ENCODE measurements at regions not wholly inside any gene's neighbourhood (a gene's known extent, or its start where the extent isn't known, plus 50 kb on each side); places are given as distances from the start of the nearest gene placed in this dataset.

DNA sequence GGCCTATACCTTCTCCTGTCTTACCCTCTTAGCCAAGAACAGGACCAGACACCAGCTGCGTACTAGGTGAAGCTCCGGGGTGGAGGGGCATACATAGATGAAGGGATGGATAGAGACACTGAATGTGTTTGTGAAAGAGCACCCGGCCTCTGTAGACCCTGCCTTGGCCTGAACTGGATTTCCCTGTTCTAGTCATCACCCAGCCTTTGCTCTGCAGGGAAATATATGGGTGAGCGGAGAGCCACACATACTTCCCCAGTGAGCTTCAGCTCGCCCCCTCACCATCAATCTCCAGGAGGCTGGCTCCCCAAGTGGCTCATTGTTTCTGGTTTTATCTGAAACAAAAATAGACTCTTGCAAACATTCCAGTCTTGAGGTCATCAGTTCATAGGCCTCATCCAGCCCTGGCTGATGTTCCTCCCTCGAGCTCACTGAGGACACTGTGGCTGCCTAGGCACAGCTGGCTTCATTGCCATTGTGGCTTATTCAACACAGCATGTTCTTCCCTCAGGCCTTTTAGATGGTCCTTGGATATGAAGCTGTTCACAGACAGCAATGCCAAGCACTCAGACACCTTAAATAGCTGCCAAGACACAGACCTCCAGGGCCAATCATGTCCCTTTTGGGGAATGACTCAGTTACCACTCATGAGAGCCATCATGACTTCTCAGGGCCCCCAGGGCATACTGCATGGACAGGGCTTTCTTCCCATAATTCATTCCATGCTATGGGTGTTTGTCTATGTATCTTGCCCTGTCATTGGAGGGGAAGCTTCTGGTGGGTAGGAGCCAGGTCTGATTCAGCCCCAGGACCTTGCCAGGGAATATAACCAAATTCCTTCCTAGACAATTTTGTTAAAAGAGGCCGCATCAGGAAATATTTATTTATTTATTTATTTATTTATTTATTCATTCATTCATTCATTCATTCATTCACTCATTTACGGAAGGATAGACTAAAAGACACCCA is 82.4 kb downstream of the TTC32 start:
- no peak overlapping the region for H3K27ac ChIP-seq
- TF ChIP-seq, protein P1, sequence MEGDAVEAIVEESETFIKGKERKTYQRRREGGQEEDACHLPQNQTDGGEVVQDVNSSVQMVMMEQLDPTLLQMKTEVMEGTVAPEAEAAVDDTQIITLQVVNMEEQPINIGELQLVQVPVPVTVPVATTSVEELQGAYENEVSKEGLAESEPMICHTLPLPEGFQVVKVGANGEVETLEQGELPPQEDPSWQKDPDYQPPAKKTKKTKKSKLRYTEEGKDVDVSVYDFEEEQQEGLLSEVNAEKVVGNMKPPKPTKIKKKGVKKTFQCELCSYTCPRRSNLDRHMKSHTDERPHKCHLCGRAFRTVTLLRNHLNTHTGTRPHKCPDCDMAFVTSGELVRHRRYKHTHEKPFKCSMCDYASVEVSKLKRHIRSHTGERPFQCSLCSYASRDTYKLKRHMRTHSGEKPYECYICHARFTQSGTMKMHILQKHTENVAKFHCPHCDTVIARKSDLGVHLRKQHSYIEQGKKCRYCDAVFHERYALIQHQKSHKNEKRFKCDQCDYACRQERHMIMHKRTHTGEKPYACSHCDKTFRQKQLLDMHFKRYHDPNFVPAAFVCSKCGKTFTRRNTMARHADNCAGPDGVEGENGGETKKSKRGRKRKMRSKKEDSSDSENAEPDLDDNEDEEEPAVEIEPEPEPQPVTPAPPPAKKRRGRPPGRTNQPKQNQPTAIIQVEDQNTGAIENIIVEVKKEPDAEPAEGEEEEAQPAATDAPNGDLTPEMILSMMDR (conservative IDR thresholded peaks at IDR 0.05): no peak

DNA sequence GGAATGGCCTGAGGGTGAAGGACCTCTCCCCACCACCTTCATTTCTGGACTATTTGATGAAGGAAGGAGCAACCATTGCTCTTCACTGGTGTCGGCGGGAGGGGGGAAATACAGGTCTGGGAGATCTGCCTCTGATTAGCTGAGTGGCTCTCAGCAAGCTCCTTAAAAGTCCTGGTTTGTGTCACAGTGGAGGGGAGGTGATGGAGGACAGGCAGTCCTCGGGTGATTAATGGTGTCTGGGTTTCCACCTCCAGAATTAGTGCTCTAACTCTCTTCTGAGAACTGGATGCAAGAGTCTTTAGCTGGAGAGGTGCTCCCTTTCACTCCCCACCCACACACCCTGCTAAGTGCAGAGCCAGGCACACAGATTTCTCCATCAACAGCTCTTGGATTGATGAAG is 83.2 kb downstream of the TTC32 start:
- H3K27ac ChIP-seq: no peak overlapping the region
- TF ChIP-seq, protein P1 (conservative IDR thresholded peaks at IDR 0.05): no peak

DNA sequence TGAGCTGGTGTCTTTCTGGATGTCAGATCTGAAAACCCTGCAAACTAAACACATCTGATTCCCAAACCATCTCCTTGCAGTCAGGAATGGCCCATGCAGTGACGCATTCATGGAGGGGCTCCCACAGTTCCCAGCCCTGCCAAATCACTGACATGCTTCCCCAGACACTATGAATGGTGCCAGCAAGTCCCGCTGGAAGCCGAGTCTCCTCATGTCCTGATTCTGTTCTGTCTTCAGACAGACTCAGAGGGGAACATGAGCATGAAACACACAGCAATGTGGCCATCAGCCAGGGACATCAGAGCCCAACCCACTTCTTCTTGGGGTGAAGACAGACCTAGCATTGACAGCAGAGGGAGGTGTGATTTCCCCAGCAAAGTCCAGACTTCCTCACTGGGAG is 83.7 kb downstream of the TTC32 start:
- no peak overlapping the region for H3K27ac ChIP-seq
- TF ChIP-seq, protein P1 (conservative IDR thresholded peaks at IDR 0.05): no peak

DNA sequence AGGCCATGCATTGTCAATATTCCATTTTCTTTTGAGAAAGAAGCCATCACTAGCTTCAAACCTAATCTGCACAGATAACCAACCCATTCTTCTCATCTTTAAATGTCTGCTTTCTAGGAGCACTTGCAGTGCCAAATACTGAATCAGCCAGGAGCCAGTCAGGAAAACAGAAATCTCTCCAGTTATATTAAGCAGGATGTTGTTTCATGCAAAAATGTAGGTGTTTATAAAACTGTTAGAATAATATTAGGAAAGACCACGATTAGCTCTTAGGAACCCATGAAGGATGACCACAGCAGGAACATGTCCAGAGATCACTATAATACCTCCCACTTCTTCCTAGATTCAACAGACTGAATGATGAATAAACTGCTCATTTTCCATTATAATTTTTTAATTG is 86.0 kb downstream of the TTC32 start:
- H3K27ac ChIP-seq: no peak overlapping the region
- TF ChIP-seq, protein P1 (conservative IDR thresholded peaks at IDR 0.05): no peak

DNA sequence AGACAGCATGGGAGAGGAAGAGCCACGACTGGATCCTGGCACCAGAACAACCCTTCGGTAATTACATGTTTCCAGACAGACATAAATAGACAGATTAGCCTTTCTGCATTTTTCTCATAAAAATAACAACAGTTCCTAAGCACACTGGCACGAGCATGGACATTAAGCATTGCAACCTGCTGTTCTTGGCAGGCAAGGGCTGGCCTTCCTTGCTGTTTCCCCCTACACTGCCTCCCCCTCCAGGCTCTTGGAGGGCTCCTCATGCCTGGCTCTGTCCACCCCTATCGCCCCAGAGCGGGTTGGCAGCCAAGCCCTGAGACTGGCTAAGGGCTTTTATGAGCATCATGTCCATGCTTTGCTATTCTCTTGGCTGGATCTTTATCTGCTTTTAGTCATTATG is 89.6 kb downstream of the TTC32 start:
- TF ChIP-seq, protein P1 (conservative IDR thresholded peaks at IDR 0.05): no peak
- H3K27ac ChIP-seq: peak overlapping the region; percentile 75

DNA sequence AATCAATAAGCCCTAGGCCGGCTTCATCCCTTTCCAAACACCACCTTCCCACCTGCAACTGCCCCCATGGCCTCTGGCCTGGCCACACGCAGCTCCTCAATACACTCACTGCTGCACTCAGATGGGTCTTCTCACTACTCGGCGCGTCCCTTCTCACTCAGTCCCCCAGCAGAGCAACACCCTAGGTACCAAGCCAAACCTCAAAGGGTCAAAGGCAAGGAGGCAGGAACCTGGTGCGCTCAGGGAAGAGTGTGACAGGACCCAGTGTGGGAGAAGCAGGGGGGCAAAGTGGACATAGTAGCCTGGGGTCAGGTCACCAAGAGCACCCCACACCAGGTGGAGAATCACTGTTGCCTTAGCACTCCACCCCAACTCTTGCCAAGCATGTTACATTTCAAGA is 90.6 kb downstream of the TTC32 start:
- TF ChIP-seq, protein P1 (conservative IDR thresholded peaks at IDR 0.05): no peak
- peak overlapping the region; percentile 75; the same call in 1 of the 2 replicates for H3K27ac ChIP-seq

DNA sequence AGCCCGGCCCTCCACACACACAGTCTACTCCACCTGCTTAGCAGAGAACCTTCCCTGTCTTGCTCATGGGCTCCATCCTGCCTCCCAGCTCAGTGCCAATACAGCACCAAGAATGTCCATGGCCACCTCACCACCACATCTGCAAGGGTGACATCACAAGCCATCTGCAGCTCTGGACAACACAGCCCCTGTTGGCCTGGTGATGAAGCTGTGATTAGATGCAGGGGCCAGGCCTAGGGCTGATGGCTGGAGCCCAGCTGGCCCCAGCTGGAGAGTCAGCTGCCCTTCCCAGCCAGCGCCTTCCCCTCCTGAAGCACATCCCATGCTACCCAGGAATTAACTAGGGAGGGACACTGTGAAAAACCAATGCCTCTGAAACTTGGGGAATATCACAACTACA is 91.1 kb downstream of the TTC32 start:
- H3K27ac ChIP-seq: no peak overlapping the region; the same call in 1 of the 2 replicates
- TF ChIP-seq, protein P1 (conservative IDR thresholded peaks at IDR 0.05): no peak
